ENCODE measurements at regions not wholly inside any gene's neighbourhood (a gene's known extent, or its start where the extent isn't known, plus 50 kb on each side); places are given as distances from the start of the nearest gene placed in this dataset.

GRCh38 chr5:73346878-73347408, 101.6 kb downstream of the FOXD1 start:
- Histone ChIP-seq H3K27ac (no peak overlapping the region), H3K4me3 (no peak overlapping the region)

GRCh38 chr5:73344835-73345234, 103.7 kb downstream of the FOXD1 start:
- no peak overlapping the region for H3K27ac ChIP-seq
- no peak overlapping the region for H3K4me3 ChIP-seq

- no peak overlapping the region for H3K4me3 ChIP-seq
- no peak overlapping the region for H3K27ac ChIP-seq
Measured at GRCh38 chr5:73339711-73340110, 108.9 kb downstream of the FOXD1 start.

- H3K4me3 ChIP-seq, result no peak overlapping the region
- H3K27ac ChIP-seq, result peak overlapping the region in 2 of 21 experiments; percentile 50 to 58
Measured at GRCh38 chr5:73339051-73339575, 109.5 kb downstream of the FOXD1 start.

GRCh38 chr5:73338256-73339050, 110.1 kb downstream of the FOXD1 start:
- Histone ChIP-seq H3K4me3 (no peak overlapping the region), H3K27ac (peak overlapping the region in 3 of 21 experiments; percentile 39 to 58 (median 54))

GRCh38 chr5:73337586-73338255, 110.9 kb downstream of the FOXD1 start:
- no peak overlapping the region for H3K4me3 ChIP-seq
- H3K27ac ChIP-seq, result peak overlapping the region in 3 of 21 experiments; percentile 39 to 58 (median 54)

GRCh38 chr5:73336366-73336765, 112.2 kb downstream of the FOXD1 start:
- no peak overlapping the region for H3K4me3 ChIP-seq
- no peak overlapping the region for H3K27ac ChIP-seq

- Histone ChIP-seq H3K4me3 (no peak overlapping the region), H3K27ac (peak overlapping the region in 1 of 21 experiments; percentile 39)
Measured at GRCh38 chr5:73333944-73334703, 114.5 kb downstream of the FOXD1 start.

- Histone ChIP-seq H3K27ac (no peak overlapping the region), H3K4me3 (no peak overlapping the region)
Measured at GRCh38 chr5:73330613-73331012, 118.0 kb downstream of the FOXD1 start.

GRCh38 chr5:73328640-73329039, 119.9 kb downstream of the FOXD1 start:
- Histone ChIP-seq H3K4me3 (no peak overlapping the region), H3K27ac (no peak overlapping the region)

- Histone ChIP-seq H3K4me3 (no peak overlapping the region), H3K27ac (no peak overlapping the region)
Measured at GRCh38 chr5:73327908-73328455, 120.6 kb downstream of the FOXD1 start.

- Histone ChIP-seq H3K4me3 (no peak overlapping the region), H3K27ac (no peak overlapping the region)
Measured at GRCh38 chr5:73325546-73325945, 123.0 kb downstream of the FOXD1 start.

- H3K27ac ChIP-seq, result no peak overlapping the region
- no peak overlapping the region for H3K4me3 ChIP-seq
Measured at GRCh38 chr5:73323466-73323865, 125.1 kb downstream of the FOXD1 start.

- Histone ChIP-seq H3K27ac (no peak overlapping the region), H3K4me3 (no peak overlapping the region)
Measured at GRCh38 chr5:73322437-73323076, 126.0 kb downstream of the FOXD1 start.

- H3K27ac ChIP-seq, result no peak overlapping the region
- H3K4me3 ChIP-seq, result no peak overlapping the region
Measured at GRCh38 chr5:73321757-73322436, 126.7 kb downstream of the FOXD1 start.

GRCh38 chr5:73319036-73319435, 129.5 kb downstream of the FOXD1 start:
- H3K4me3 ChIP-seq, result no peak overlapping the region
- no peak overlapping the region for H3K27ac ChIP-seq

GRCh38 chr5:73318308-73318719, 130.3 kb downstream of the FOXD1 start:
- H3K27ac ChIP-seq, result no peak overlapping the region
- H3K4me3 ChIP-seq, result no peak overlapping the region

GRCh38 chr5:73317523-73317922, 131.1 kb downstream of the FOXD1 start:
- no peak overlapping the region for H3K4me3 ChIP-seq

More at GRCh38 chr5:73317523-73317922, 131.1 kb downstream of the FOXD1 start:
- no peak overlapping the region for H3K27ac ChIP-seq

All from skin epidermis (tissue), 12 donors.